Erythroblast (primary cell): ENCODE measurements at regions not wholly inside any gene's neighbourhood (a gene's known extent, or its start where the extent isn't known, plus 50 kb on each side); places are given as distances from the start of the nearest gene placed in this dataset.

Source experiments
- GATA1 ChIP-seq: IDR thresholded peaks from 2 replicates; pipeline ENCODE4 v1.6.1; 2011; ENCODE audit warnings: low read depth, mild to moderate bottlenecking, control low read depth, low read length, moderate library complexity
- POLR2A ChIP-seq: IDR thresholded peaks from 2 replicates; pipeline ENCODE4 v1.6.1; 2011; ENCODE audit warnings: mild to moderate bottlenecking, low read length

DNA sequence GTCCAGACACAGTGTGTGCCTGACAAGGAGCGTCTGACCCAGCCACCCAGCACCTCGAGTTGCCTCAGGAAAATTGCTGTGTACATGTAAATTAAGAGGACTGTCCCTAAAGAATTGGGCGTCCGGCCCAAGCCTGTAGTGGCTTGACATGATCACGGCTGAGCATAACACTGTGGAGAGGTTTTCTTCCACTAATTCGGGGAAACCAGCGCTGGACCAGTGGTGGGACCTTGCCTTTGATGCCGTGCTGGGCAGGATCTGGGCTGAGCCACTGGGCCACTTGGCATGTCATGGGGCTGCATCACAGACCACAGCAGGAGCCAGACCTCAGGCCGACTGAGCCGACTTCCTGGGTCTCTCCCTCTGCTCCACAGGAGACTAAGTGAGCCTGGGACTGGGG, 282.5 kb downstream of the GLRX3 start:
- TF ChIP-seq POLR2A (no peak), GATA1 (no peak)
